ENCODE measurements at regions not wholly inside any gene's neighbourhood (a gene's known extent, or its start where the extent isn't known, plus 50 kb on each side); places are given as distances from the start of the nearest gene placed in this dataset.

DNA sequence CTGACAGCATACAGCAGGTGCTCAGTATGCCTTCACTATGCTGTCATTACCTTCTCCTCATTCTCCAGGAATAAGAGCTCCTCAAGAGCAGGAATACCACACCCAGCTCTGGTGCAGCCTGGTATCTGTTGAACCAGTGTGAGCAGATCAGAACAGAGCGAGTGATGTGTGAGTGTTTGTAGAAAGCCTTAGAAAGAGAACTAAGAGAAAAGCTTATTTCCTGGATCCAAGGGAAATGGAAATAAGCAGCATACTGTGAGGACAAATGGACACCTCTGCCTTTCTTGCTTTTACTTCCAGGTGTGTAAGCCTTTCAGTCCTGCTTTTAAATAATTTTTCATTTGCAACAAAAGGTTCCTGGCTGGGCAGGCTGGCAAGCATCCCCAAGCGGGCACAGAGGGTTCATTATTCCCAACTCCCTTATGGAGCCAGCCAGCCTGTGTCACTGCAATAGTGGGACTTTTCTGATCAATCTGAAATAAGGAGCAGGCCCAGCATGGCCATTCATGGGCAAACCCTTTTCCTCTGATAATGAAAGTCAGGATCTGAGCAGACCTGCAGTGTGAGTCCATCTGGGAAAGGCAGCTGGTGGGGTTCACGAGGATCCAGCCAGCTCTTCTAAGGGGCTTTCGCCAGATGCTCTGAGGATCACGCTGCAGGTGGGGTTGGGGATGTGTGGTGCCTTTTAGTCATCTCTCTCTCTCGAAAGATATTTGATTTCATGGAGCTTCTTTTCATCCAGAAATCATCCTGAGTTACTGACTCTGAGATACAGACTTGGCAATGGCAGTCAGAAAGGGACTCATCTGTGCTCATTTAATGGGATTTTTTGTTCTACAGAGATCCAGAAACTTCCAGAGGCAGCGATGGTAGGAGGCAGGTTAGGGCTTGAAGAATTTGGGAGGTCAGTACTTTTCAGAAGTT is 594.9 kb upstream of the CFAP20DC start:
- no peak for DNase-seq

DNA sequence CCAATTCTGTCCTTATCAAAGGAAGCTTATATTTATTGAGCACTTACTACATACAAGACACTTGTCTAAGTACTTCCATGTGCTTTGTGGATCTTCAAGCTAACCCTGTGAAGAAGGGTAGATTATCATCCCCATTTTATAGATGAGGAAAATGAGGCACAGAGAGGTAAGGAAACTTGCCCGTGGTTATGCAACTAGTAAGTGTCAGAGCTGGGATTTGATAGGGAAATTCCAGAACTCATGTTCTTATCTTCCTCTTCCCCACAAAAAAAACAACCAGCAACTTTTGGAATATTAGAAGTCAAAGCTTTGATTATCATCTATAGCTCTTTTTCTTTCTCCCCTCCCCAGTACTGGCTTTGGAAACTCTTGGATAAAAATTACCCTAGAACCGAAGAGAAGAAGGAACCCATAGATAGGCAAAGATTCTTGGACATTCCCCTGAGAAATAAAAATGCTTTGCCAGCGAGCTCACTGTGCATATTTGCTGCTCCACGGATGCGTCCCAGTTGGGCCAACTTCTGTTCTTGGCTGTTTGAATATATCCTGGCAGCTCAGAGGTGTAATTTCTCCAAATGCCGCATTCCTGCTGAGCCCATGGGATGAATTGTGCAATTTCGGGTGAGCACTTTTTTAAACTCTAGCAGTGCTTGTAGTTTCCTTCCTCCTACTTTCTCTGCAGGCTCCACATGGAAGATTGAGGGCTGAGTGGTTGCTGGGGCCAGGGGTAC is 591.5 kb upstream of the CFAP20DC start:
- no peak for DNase-seq

DNA sequence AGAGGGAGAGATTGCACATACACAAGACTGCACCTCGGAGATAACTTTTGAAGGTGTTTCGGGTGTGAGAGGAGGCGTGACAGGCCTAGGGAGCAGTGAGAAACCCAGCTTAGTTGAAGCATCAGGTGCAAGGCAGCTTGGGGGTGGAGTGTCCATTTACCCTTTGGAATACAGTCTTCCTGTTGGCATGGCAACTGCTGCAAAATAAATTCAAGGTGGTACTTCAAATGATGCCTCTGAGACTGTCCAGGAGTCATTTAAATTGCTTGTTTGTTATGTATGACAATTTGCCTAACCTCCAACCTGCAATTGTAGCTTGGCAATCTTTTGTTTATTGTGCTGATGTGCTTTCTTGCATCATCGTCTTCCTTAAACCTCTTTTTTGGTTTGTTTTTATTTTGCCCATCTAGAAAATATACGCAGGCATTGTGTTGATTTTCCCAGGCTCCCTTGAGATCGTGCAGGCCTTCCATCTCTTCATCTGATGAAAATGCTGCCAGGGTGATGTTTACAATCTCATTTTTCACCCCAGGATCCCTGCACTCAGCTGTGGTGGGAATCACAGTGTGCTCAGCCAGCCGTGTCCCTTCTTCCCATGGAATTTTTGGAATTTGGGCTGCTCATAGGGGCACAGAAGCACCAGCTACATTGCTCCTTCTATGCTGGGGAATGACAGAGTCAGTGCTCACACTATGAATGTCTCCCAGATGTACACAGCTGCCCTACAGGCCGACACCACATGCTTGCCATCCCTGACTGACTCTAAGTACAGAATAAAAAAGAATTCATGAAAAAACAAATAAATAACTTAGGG is 583.1 kb upstream of the CFAP20DC start:
- no peak for DNase-seq

DNA sequence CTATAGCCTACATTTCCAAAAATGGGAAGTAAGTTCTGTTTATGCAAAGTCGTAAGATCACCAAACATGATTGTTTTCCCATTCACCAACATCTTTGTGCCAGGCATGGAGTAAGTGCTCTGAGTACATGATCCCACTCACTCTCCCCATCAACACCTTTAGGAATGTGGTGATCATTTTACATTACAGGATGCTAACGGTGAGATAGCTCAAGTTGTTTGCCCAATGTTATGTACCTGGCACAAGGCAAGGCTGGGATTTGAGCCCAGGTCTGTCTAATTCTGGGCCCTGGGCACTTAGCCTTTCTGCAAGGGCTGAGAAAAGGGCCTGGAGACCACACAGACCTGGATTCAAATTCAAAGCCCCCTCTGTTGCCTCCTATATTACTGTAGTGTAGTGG is 581.7 kb upstream of the CFAP20DC start:
- no peak for DNase-seq

DNA sequence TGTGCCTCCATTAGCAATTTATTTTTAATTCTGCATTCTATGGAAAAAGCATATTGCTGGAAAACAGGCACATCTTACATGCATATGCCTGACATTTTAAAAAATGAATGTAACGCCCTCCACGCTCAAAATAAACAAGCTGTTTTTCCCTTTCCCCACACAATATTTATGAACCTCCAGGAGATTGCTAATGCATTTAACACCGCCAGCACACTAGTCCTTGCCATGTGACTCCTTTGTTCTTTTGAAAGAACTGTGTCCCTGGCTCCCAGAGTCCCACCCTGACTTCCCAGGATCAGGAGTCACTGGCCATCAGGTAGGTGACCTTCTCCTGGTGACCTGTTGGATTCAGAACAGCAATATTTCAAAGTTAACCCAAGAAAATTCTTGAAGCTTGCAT is 571.2 kb upstream of the CFAP20DC start:
- no peak for DNase-seq

DNA sequence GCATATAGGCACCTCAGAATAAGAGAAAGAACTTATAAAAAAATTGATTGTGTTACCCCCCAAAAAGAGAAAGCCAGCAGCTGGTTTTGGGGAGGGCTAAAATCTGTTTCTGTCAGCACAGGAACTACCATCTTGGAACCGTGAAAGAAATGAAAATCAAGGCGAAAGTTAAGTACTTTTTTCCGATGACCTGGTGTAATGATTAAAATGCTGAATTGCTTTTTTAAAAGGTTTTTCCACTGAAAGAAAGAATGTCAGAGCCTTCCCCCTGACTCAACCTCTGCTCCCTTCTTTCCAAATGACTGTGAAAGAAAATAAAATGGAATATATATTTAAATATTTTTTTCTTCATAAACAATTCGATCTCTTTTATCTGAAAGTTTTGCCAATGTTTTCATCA is 570.5 kb upstream of the CFAP20DC start:
- DNase-seq: no peak

DNA sequence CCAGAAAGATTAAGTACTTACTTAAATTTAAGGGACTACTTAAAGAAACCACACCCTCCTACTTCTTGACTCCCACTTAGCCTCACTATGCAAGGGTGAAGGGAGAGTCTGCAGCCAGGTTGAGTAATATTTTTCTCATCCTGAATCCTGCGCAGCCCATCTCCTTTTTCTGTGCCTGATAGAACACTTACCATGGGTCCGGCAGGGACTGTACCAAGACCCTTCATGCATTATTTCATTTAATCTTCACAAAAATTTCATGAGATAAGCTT is 562.6 kb upstream of the CFAP20DC start:
- DNase-seq: no peak

DNA sequence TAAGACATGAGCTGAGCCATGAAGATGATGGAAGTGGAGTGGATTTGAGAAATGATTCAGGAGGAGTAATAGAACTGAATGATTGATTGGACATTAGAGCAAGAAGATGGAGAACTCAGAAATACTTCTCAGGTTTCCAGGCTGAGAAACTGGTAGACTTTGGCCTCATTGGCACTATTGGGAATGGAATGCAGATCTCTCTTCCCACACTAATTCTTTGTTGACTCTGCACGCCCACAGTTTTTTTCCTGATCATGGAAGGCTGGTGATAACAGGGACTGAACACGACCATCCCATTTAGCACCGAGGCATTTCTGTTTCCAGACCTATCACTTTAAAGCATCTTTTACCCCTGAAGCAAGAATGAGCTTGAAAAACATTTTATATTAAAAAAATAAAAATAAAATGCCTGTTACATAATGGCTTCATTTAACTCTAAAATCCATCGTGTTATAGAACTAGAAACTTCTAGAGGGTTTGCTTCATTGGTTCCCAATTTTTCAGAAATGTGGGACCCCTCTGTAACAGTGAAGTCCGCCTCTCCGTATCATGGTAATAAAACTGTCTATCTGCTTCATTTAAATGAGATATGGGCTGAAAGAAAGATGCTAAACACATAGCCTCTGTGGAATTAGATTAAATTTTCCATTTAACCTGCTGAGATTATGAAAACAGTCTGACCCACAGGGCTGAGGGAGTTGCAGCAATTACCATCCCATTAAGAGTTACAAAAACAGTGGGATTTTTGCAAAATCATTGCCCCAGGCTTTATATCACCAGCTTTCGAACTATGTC is 562.0 kb upstream of the CFAP20DC start:
- DNase-seq: no peak

DNA sequence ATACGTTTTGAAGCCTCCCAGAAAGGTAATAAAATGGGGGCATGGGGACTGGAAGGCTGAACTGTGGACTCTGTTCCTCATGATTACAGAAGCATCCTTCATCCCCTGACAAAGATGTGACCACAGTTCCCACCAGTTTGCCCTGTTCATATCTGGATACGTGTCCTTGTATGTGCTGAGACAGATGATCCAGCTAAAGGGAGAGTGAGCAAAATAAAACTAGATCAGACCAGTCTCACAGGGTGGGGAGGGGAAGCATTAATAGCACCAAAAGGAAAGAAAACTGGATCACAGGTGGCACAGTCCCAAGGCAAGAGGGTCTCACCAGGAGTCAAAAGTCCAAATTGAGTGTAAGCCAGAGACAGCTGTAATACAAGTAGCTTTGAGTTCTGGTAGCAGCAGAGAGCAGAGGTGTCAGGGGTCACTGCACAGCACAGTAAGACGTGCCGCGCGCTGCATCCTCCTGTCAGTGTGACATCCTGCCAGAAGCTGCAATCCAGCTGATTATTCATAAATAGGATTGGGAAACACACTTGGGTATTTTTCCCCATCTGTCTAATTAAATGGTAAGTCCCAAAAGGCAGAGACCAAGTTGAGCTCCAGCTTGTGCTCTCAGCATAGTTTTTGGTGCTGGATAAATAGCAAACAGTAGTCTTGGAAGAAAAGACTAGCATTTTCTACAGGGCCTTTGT is 560.0 kb upstream of the CFAP20DC start:
- DNase-seq: no peak

DNA sequence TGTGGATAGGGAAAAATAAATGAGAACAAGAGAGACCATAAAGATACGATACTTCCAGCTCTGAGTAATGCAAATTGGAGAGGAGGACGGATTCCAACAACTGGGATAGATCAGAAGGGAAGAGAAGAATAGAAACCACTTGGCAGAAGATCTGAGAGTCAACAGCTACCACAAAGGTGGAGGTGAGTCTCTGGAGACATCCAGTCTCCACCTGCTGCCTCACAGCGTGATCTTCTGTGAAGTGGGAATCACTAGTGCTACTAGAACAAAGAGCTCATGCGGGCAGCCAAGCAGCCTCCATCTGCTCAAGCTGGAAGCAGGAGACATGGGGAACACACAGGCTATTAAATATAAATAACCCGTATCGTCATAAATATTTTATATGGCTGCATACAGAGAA is 558.5 kb upstream of the CFAP20DC start:
- DNase-seq: no peak

DNA sequence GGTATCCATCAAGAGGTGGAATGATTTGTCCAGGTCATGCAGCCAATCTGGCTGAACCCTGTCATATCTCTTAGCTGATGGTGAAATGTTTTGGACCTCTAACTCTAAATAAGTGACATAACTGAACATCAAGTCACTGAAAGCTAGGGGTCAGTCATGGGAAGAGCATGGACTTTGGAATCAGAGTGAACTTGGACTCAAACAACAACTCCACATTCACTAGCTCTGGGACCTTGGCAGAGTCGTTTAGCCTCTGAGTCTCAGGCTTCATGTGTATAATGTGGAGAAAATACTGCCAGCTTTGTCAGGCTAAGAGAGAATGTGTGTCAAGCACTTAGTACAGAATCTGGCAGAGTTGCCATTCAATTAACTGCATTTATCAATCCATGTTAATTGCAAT is 557.8 kb upstream of the CFAP20DC start:
- no peak for DNase-seq

DNA sequence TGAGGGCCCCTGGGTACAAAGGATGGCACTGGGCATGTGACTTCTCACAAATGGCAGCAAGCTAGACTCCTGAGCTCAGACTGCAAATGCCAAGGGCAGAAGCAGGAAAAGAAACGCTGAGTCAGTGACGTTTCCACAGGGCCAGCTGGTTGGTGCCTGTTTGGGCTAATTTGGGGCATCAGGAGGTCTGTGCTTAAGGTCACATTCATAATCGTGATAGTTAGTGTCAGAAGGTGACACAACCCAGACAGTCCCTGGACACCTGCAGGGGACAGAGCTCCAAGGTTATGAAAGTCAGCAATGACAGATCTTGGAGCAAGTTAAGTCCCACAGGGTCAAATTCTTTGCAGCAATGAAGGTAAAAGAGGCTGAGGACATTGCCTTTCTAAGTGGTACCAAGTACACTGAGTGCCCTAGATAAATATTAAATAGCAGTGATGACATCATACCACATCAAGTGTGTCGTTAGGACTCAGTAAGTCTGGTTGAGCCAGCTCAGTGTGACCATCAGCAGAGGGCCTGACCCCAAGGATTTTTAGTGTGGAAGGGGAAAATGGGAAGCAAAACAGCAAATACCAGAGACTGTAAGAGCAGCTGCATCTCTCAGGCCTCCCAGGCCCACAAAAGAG is 556.9 kb upstream of the CFAP20DC start:
- no peak for DNase-seq

DNA sequence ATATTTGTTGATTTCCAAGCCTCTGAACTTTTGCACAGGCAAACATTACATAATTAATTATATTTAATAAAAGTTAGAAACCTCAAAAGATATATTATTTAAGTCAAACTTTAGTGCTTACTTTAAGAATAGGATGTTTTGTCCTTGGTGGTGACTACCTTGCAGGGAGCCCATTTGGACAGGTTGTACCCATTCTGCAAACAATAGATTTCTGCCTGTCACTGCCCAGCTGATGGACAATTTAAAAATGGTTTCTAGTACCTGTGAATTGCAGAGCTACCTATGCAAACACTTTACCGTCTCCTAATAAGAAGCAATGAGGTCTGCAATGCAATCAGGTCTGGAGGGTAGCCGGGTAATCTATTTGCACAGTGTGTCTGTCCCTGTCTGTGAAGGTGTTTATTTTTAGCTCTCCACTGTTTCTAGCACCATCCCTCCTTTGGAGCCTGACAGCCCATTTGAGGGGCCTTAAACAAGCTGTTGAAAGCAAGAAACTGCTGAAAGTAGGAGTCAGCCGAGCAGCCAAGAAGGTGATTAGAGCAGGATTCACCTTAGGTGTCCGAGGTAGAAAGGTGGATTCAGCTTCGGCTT is 556.2 kb upstream of the CFAP20DC start:
- DNase-seq: no peak

DNA sequence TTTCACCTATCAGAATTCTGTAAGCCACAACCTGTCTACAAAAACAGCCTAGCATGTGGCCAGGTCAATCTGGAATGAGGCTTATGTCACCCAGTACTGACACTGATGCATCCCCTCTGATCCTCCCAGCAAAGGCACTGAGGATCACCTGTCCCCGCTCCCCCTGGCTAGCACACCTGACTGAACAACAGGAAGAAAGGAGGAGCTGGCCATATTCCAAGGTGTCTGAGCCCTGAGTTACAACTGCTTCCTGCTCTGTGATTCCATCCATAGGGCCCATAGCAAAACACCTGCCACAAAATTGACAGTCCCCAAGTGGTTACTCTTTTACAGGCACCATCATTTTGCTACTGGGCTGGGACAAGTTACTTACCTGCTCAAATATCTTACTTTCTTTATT is 555.5 kb upstream of the CFAP20DC start:
- DNase-seq: no peak

DNA sequence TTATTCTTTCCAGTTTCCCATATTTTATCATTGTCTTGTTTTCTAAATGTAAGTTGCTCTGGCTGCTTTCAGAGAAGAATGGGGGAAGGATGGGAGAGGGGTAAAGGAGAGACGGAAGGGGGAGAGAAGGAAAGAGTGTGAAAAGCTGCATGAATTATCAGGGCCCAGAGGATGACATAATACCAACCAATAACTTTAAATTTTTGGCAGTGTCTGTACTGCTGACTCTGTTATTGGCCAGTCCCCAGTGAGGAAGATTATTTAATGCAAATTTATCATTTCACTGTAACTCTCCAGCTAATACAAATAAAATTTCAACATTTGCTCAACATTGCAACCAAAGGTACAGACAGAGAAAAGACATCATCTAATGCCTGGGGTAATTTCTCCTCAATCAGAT is 551.7 kb upstream of the CFAP20DC start:
- DNase-seq: no peak

DNA sequence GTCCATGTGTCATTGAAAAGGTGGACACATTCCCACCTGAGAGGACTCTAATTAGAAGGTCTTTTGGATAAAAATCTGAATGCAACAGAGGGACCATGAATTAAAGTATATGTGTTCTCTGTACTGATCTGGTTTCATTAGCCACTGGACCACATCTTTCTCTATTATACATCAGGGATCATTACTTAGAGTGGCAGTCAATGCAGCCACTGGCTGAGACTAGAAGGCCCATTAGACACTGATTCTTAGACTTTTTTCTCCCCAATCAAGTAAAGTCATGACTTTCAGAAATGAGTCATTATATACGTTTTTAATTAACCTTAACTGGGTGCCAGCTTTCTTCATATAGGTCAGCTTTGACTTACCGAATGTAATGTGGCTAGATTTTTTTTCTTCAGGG is 550.8 kb upstream of the CFAP20DC start:
- DNase-seq: no peak

DNA sequence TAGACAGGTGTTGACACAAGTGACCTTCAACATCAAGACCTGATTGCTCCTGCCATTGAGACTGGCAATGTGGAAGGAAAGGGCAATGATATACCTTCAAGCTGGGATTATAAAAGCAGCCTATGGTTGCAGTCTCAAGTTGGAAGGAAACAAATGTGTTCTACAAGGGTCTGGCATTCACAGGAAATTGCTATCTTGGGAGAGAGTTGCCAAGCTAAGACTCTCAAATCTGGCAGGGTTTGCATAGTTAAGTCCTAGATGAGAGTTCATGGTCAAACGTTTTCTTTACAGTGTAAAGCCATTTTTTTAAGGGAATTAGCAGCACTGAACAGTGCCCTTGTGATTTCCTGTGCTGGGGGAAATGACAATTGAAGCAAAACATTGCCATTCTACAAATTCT is 546.9 kb upstream of the CFAP20DC start:
- no peak for DNase-seq

DNA sequence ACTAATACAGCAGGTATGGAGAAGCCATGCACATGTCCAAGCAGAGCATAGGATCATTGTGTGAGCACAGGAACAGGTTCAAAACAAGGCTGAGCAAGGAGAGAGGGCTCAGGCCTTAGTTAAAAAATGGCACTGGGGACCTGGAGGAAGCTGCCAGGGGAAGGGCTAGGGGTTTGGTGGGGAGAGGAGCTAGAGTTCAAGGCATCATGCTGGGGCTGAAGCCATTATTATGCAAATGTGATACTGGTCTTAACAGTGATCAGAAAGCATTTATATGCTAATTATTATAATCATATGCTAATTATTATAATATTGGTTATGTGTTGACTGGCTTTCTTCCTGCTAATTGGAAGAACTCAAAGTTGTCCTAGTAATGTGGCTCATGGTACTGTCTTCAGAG is 546.0 kb upstream of the CFAP20DC start:
- DNase-seq: no peak

DNA sequence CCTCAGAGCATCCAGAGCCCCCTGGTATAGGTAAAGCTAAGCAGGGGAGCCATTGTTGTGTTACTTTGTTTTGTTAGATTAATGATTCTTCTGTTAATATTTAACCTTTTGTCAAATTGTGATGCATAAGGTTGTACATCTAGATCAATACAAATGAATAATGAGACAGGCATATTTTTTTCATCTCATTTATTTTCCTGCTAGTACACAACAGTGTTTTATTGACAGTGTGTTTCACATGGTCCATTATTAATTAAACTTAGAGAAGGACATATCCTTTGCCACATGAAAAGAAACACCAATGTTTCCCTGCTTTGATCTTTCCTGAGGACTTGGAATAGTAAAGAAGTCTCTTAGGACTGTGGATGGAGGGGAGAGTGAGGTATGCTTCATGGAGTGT is 543.6 kb upstream of the CFAP20DC start:
- DNase-seq: no peak

DNA sequence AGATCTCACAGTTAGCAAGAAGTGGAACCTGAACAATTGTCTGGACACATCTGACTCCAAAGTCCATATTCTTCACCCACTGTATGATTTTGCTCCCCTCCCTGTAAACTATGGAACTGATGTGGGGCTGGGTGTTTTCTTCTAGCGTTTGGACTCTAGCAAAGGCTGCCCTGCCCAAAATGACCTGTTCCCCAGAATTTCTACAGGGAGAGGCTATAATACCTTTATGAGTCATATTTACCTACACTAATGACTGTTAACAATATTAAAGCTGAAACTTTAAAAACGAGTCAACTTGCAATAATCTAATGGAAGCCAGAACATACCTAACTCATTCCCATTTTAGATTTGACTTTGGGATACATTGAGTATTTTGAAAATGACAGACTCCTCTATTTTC is 531.2 kb upstream of the CFAP20DC start:
- DNase-seq: no peak

DNA sequence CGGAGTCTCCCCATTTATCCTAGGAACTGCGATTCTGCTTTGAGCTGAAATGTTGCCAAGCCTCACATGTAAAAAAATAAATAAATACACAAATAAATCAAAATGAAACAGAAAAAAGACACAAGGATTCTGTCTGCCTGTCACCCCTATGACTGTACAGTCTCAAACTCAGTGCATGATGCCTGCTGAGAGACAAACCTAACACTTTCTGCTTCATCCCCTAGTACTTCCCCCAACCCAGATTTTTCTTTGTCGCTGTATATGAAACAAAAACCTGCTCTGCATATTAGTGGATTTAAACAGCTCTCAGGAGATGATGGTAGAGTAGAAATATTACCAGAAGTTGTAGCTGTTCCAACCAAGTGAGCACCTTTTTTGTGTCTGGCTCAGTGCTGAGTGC is 530.7 kb upstream of the CFAP20DC start:
- no peak for DNase-seq

Measured in activated naive CD4-positive, alpha-beta T cell treated with anti-CD3 and anti-CD28 coated beads, Interleukin-2, amount 50 U/mL, for 16 hours (primary cell).